ENCODE measurements at regions not wholly inside any gene's neighbourhood (a gene's known extent, or its start where the extent isn't known, plus 50 kb on each side); places are given as distances from the start of the nearest gene placed in this dataset.
"Not testable (repeated sequence)": the region's sequence is repeated elsewhere in the genome, so short reads cannot be mapped to it uniquely, and the experiment has no call there.

GRCh38 chr21:8994640-8995511 lies 1526.5 kb upstream of the TPTE start:
- CTCF ChIA-PET = interaction anchor here (0.6 kb wide), 1 partner anchor 45 kb away, joined by 3 read pairs; no protein-coding TSS in a partner anchor
- Histone ChIP-seq H3K4me2 (no peak overlapping the region), H3K27ac (no peak overlapping the region), H3K4me1 (no peaks in the 10 kb centered on the region), H3K4me3 (no peak overlapping the region), H3K9me3 (no peaks in the 10 kb centered on the region)
- 1% methylated on average over 7 of the region's 7 CpGs for whole genome bisulfite sequencing (ENCODE audit: missing lambda C conversion rate)
- peak in 1 of 2 experiments; percentile 95 for DNase-seq (ENCODE audit: low read depth in 1 of 2, low spot score in 1 of 2)
- ATAC-seq = peak in 1 of 2 experiments; percentile 0; a peak in 1 of 6 replicates
- TF ChIP-seq MYC (IDR thresholded peaks at IDR 0.05; ENCODE audit: borderline replicate concordance, low read length) (peak; percentile 43; the same call in 1 of the 2 replicates), CEBPB (IDR thresholded peaks at IDR 0.05) (peak in 1 of 2 experiments; percentile 42; a peak in 2 of 4 replicates), TFCP2L1 (CRISPR knock-in tag; IDR thresholded peaks at IDR 0.05) (no peak; the same call in 1 of the 2 replicates), PBX3 (IDR thresholded peaks at IDR 0.05) (peak; percentile 48; the same call in 1 of the 2 replicates), FOSL2 (IDR thresholded peaks at IDR 0.05) (peak; percentile 44), FOSL2 (CRISPR knock-in tag; IDR thresholded peaks at IDR 0.05) (no peak), SREBF2 (IDR thresholded peaks at IDR 0.05) (no peak)
- TF ChIP-seq, protein P1, sequence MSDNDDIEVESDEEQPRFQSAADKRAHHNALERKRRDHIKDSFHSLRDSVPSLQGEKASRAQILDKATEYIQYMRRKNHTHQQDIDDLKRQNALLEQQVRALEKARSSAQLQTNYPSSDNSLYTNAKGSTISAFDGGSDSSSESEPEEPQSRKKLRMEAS (IDR thresholded peaks at IDR 0.05) = peak; percentile 38; the same call in 1 of the 2 replicates
- FAIRE-seq = peak; percentile 100
- POLR2A ChIA-PET = no interaction called here

DNA sequence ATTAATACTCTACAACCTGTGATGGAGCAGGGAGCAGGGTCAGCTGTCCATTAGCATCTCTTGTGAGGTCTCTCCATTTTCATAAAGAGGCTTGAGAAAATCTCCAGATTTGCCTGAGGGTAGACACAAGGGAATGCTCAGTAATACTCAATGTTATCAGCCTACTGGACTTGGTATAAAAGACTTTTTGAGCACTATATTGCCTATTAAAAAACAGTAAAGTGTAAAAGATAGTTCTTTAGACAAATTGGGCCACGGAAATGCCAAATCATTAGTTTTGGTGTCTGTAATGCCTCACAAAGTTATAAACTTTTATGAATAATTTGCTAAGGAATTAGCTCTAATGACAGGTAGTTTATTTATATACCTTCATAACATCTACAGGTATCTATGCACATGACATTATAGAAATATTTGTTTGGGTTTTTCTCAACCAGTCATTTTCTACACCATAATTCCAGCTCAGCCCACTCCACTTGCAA lies 1524.9 kb upstream of the TPTE start:
- DNase-seq (ENCODE audit: low read depth in 1 of 2, low spot score in 1 of 2); ATAC-seq; POLR2A ChIA-PET; H3K4me2 ChIP-seq; H3K4me1 ChIP-seq; CTCF ChIA-PET; H3K9me3 ChIP-seq; H3K4me3 ChIP-seq; H3K27ac ChIP-seq; FAIRE-seq: not testable (repeated sequence)
- TF ChIP-seq TFCP2L1 (CRISPR knock-in tag; IDR thresholded peaks at IDR 0.05) (peak; percentile 87; the same call in 1 of the 2 replicates), PBX3 (IDR thresholded peaks at IDR 0.05) (0 out of 2 replicates have a peak, but pooled peaks have one; percentile 8)
- WGBS (ENCODE audit: missing lambda C conversion rate) = 2% methylated on average over 1 of the region's 1 CpG

DNA sequence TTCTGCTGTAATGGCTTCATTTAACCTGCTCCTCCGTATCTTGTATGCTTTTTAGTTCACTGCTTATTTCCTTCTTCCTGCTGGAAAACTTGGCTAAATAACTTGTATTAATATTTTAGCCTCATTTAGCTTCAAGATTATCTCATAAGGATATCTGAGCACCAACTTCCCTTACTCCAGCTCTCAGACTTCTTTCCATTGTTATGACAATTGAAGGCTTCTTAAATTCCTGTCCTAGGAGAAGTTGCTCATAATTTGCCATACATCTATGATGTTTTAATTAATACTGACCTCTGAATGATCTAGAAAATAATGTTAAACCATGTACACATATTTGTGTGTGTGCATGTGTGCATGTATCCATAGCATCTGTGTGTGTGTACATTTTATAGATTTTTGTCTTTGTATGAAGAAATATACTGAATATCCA lies 1524.4 kb upstream of the TPTE start:
- no peak for ATAC-seq
- no peak for FAIRE-seq
- no peaks in the 10 kb centered on the region for H3K4me1 ChIP-seq
- ChIA-PET CTCF (no interaction called here), POLR2A (no interaction called here)
- no peak overlapping the region for H3K4me3 ChIP-seq
- WGBS (ENCODE audit: missing lambda C conversion rate) = 0% methylated on average over 1 of the region's 1 CpG
- H3K9me3 ChIP-seq = no peaks in the 10 kb centered on the region
- H3K27ac ChIP-seq = no peak overlapping the region
- no peak overlapping the region for H3K4me2 ChIP-seq
- DNase-seq (ENCODE audit: low read depth in 1 of 2, low spot score in 1 of 2) = peak in 1 of 2 experiments; percentile 95
- TF ChIP-seq CHD4 (IDR thresholded peaks at IDR 0.05; ENCODE audit: borderline replicate concordance) (no peak), PBX3 (IDR thresholded peaks at IDR 0.05) (no peak), GATA3 (IDR thresholded peaks at IDR 0.05; ENCODE audit: borderline replicate concordance) (peak; percentile 30; the same call in 1 of the 2 replicates), MAFK (IDR thresholded peaks at IDR 0.05; ENCODE audit: partially characterized antibody) (no peak), KDM5A (IDR thresholded peaks at IDR 0.05) (no peak), FOXS1 (CRISPR knock-in tag; IDR thresholded peaks at IDR 0.05) (no peak), ZC3H11A (IDR thresholded peaks at IDR 0.05) (no peak), FOSL2 (IDR thresholded peaks at IDR 0.05) (peak; percentile 38; the same call in 1 of the 2 replicates), FOSL2 (CRISPR knock-in tag; IDR thresholded peaks at IDR 0.05) (no peak), CEBPB (IDR thresholded peaks at IDR 0.05) (peak in 1 of 2 experiments; percentile 61; a peak in 1 of 4 replicates), JUNB (IDR thresholded peaks at IDR 0.05) (no peak), JUN (IDR thresholded peaks at IDR 0.05) (0 out of 5 replicates have a peak, but pooled peaks of 1 of the 2 experiments have one; percentile 4)
- TF ChIP-seq, protein P1 (IDR thresholded peaks at IDR 0.05) = 0 out of 2 replicates have a peak, but pooled peaks have one; percentile 27
- TF ChIP-seq, protein P2, sequence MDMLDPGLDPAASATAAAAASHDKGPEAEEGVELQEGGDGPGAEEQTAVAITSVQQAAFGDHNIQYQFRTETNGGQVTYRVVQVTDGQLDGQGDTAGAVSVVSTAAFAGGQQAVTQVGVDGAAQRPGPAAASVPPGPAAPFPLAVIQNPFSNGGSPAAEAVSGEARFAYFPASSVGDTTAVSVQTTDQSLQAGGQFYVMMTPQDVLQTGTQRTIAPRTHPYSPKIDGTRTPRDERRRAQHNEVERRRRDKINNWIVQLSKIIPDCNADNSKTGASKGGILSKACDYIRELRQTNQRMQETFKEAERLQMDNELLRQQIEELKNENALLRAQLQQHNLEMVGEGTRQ (IDR thresholded peaks at IDR 0.05) = no peak
- TF ChIP-seq, protein P3, sequence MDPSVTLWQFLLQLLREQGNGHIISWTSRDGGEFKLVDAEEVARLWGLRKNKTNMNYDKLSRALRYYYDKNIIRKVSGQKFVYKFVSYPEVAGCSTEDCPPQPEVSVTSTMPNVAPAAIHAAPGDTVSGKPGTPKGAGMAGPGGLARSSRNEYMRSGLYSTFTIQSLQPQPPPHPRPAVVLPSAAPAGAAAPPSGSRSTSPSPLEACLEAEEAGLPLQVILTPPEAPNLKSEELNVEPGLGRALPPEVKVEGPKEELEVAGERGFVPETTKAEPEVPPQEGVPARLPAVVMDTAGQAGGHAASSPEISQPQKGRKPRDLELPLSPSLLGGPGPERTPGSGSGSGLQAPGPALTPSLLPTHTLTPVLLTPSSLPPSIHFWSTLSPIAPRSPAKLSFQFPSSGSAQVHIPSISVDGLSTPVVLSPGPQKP (IDR thresholded peaks at IDR 0.05; ENCODE audit: low read depth, low read length) = no peak

Measured in A549 (cell line).